ENCODE measurements at regions not wholly inside any gene's neighbourhood (a gene's known extent, or its start where the extent isn't known, plus 50 kb on each side); places are given as distances from the start of the nearest gene placed in this dataset.

DNA sequence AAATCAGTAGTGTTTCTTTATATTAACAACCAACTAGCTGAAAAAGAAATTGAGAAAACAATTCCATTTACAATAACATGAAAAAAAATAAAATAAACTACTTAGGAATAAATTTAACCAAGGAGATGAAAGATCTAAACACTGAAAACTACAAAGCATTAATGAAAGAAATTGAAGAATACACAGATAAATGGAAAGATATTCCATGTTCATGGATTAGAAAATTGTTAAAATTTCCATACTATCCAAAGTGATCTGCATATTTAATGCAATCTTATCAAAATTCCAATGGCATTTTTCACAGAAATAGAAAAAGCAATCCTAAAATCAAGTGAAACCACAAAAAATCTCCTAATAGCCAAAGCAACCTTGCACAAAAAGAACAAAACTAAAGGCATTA lies 320.2 kb upstream of the GRAMD2B start:
- no peaks in the 10 kb centered on the region for H3K36me3 Mint-ChIP-seq
- Histone ChIP-seq H3K4me1 (ENCODE audit: control insufficient read depth, insufficient read depth, low read length) (no peaks in the 10 kb centered on the region), H3K27me3 (ENCODE audit: control insufficient read depth, insufficient read depth, low read length) (no peaks in the 10 kb centered on the region), H3K36me3 (ENCODE audit: control insufficient read depth, insufficient read depth, low read length) (no peaks in the 10 kb centered on the region), H3K9me3 (ENCODE audit: control insufficient read depth, insufficient read depth, low read length) (no peaks in the 10 kb centered on the region), H3K27ac (ENCODE audit: low read length) (no peak overlapping the region), H3K4me3 (ENCODE audit: low read length) (no peak overlapping the region)
- H3K4me1 Mint-ChIP-seq = no peaks in the 10 kb centered on the region
- TF ChIP-seq, protein P1, sequence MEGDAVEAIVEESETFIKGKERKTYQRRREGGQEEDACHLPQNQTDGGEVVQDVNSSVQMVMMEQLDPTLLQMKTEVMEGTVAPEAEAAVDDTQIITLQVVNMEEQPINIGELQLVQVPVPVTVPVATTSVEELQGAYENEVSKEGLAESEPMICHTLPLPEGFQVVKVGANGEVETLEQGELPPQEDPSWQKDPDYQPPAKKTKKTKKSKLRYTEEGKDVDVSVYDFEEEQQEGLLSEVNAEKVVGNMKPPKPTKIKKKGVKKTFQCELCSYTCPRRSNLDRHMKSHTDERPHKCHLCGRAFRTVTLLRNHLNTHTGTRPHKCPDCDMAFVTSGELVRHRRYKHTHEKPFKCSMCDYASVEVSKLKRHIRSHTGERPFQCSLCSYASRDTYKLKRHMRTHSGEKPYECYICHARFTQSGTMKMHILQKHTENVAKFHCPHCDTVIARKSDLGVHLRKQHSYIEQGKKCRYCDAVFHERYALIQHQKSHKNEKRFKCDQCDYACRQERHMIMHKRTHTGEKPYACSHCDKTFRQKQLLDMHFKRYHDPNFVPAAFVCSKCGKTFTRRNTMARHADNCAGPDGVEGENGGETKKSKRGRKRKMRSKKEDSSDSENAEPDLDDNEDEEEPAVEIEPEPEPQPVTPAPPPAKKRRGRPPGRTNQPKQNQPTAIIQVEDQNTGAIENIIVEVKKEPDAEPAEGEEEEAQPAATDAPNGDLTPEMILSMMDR (IDR thresholded peaks at IDR 0.05) = no peak
- H3K27ac Mint-ChIP-seq = no peak overlapping the region
- no peaks in the 10 kb centered on the region for H3K27me3 Mint-ChIP-seq (ENCODE audit: low read depth in 2 of 2)
- DNase-seq = no peak
- intact Hi-C loops (cut with micrococcal nuclease) = no loop called here
- no peak for ATAC-seq
- H3K4me3 Mint-ChIP-seq = no peak overlapping the region
- peaks cover 2 to 9% of the 10 kb centered on the region in 2 donors for H3K9me3 Mint-ChIP-seq

- peaks cover 2 to 7% of the 10 kb centered on the region in 2 donors for H3K9me3 Mint-ChIP-seq
- H3K27ac Mint-ChIP-seq = no peak overlapping the region
- no peak for ATAC-seq
- H3K4me1 ChIP-seq (ENCODE audit: control insufficient read depth, insufficient read depth, low read length) = no peaks in the 10 kb centered on the region
- H3K4me3 ChIP-seq (ENCODE audit: low read length) = no peak overlapping the region
- H3K36me3 Mint-ChIP-seq = no peaks in the 10 kb centered on the region
- no peaks in the 10 kb centered on the region for H3K9me3 ChIP-seq (ENCODE audit: control insufficient read depth, insufficient read depth, low read length)
- H3K36me3 ChIP-seq (ENCODE audit: control insufficient read depth, insufficient read depth, low read length) = no peaks in the 10 kb centered on the region
- TF ChIP-seq, protein P1 (IDR thresholded peaks at IDR 0.05) = no peak
- no peak overlapping the region for H3K4me3 Mint-ChIP-seq
- H3K27me3 Mint-ChIP-seq (ENCODE audit: low read depth in 2 of 2) = no peaks in the 10 kb centered on the region
- H3K4me1 Mint-ChIP-seq = no peaks in the 10 kb centered on the region
- H3K27me3 ChIP-seq (ENCODE audit: control insufficient read depth, insufficient read depth, low read length) = no peaks in the 10 kb centered on the region
- no peak overlapping the region for H3K27ac ChIP-seq (ENCODE audit: low read length)
- intact Hi-C loops (cut with micrococcal nuclease) = no loop called here
- no peak for DNase-seq
- WGBS (ENCODE audit: insufficient coverage) = 78% methylated on average over 1 of the region's 1 CpG
These were observed 319.3 kb upstream of the GRAMD2B start for GRCh38 chr5:126103868-126104267.

DNA sequence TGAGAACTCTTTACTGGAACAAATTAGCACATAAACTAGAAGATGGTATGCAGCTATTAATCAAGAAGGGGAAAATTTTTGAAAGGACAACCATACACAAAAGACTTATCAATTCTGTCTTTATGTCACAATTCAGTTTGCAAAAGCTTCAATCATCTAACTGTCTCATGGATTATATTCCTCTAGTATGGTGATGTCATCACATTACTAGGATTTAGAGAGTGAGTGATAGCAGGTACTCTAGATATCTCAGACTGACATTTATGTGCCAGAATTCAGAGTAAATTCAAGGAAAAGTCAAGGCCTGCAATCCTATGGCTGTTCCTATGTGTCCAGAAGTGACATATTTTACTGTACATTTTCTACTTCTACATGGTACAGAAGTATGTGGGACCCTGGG lies 318.9 kb upstream of the GRAMD2B start:
- no peaks in the 10 kb centered on the region for H3K27me3 ChIP-seq (ENCODE audit: control insufficient read depth, insufficient read depth, low read length)
- H3K27ac Mint-ChIP-seq = no peak overlapping the region
- H3K4me3 Mint-ChIP-seq = no peak overlapping the region
- H3K4me3 ChIP-seq (ENCODE audit: low read length) = no peak overlapping the region
- no peaks in the 10 kb centered on the region for H3K36me3 ChIP-seq (ENCODE audit: control insufficient read depth, insufficient read depth, low read length)
- intact Hi-C loops (cut with micrococcal nuclease) = no loop called here
- H3K27ac ChIP-seq (ENCODE audit: low read length) = no peak overlapping the region
- DNase-seq (no peak), ATAC-seq (no peak)
- TF ChIP-seq, protein P1 (IDR thresholded peaks at IDR 0.05) = no peak
- no peaks in the 10 kb centered on the region for H3K4me1 Mint-ChIP-seq
- peaks cover 2 to 7% of the 10 kb centered on the region in 2 donors for H3K9me3 Mint-ChIP-seq
- no peaks in the 10 kb centered on the region for H3K36me3 Mint-ChIP-seq
- no peaks in the 10 kb centered on the region for H3K4me1 ChIP-seq (ENCODE audit: control insufficient read depth, insufficient read depth, low read length)
- no peaks in the 10 kb centered on the region for H3K27me3 Mint-ChIP-seq (ENCODE audit: low read depth in 2 of 2)
- no peaks in the 10 kb centered on the region for H3K9me3 ChIP-seq (ENCODE audit: control insufficient read depth, insufficient read depth, low read length)

DNA sequence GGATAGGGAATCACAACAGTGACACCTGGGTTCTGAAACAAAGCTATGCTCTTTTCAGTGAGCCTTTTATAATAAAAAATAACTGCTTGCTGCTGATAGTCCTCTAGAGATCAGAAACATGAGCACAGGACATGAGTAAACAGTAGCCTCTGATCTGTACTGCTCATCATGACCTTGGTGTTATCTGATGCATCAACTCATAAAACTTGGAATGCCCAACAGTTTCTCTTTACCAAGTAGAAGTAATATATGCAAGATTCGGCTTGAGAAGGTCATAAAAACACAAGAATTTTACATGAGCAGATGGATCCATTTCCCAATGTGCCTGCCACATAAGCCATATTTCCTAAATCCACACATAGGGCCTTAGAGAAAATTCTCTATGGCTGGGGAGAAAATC lies 318.3 kb upstream of the GRAMD2B start:
- H3K4me1 ChIP-seq (ENCODE audit: control insufficient read depth, insufficient read depth, low read length) = no peaks in the 10 kb centered on the region
- Mint-ChIP-seq H3K4me1 (no peaks in the 10 kb centered on the region), H3K27me3 (ENCODE audit: low read depth in 2 of 2) (no peaks in the 10 kb centered on the region), H3K9me3 (peaks cover 2 to 7% of the 10 kb centered on the region in 2 donors), H3K4me3 (no peak overlapping the region), H3K27ac (no peak overlapping the region), H3K36me3 (no peaks in the 10 kb centered on the region)
- no CpG with 5 or more reads among the region's 1 CpG for WGBS (ENCODE audit: insufficient coverage)
- TF ChIP-seq, protein P1 (IDR thresholded peaks at IDR 0.05) = no peak
- no peak overlapping the region for H3K4me3 ChIP-seq (ENCODE audit: low read length)
- no peak overlapping the region for H3K27ac ChIP-seq (ENCODE audit: low read length)
- no peaks in the 10 kb centered on the region for H3K36me3 ChIP-seq (ENCODE audit: control insufficient read depth, insufficient read depth, low read length)
- no peaks in the 10 kb centered on the region for H3K9me3 ChIP-seq (ENCODE audit: control insufficient read depth, insufficient read depth, low read length)
- intact Hi-C loops (cut with micrococcal nuclease) = no loop called here
- no peaks in the 10 kb centered on the region for H3K27me3 ChIP-seq (ENCODE audit: control insufficient read depth, insufficient read depth, low read length)
- DNase-seq (no peak), ATAC-seq (no peak)

Data from natural killer cell (primary cell).